ENCODE measurements at regions not wholly inside any gene's neighbourhood (a gene's known extent, or its start where the extent isn't known, plus 50 kb on each side); places are given as distances from the start of the nearest gene placed in this dataset.

GRCh38 chr2:235141411-235142128, 189.8 kb downstream of the SH3BP4 start:
- DNase-seq (ENCODE audit: low read depth): no peak

GRCh38 chr2:235142601-235143000, 190.8 kb downstream of the SH3BP4 start:
- no peak for DNase-seq (ENCODE audit: low read depth)

- no peak for DNase-seq (ENCODE audit: low read depth)
Observed at GRCh38 chr2:235143789-235144188, 192.0 kb downstream of the SH3BP4 start.

- no peak for DNase-seq (ENCODE audit: low read depth)
Observed at GRCh38 chr2:235144291-235144690, 192.5 kb downstream of the SH3BP4 start.

GRCh38 chr2:235146206-235146605, 194.4 kb downstream of the SH3BP4 start:
- no peak for DNase-seq (ENCODE audit: low read depth)

GRCh38 chr2:235146871-235147565, 195.2 kb downstream of the SH3BP4 start:
- DNase-seq (ENCODE audit: low read depth): no peak

GRCh38 chr2:235148201-235149170, 196.7 kb downstream of the SH3BP4 start:
- no peak for DNase-seq (ENCODE audit: low read depth)

GRCh38 chr2:235149240-235149659, 197.4 kb downstream of the SH3BP4 start:
- no peak for DNase-seq (ENCODE audit: low read depth)

- DNase-seq (ENCODE audit: low read depth): no peak
Observed at GRCh38 chr2:235149736-235150135, 197.9 kb downstream of the SH3BP4 start.

GRCh38 chr2:235151152-235151551, 199.3 kb downstream of the SH3BP4 start:
- no peak for DNase-seq (ENCODE audit: low read depth)

GRCh38 chr2:235155163-235155562, 203.3 kb downstream of the SH3BP4 start:
- no peak for DNase-seq (ENCODE audit: low read depth)

- no peak for DNase-seq (ENCODE audit: low read depth)
Observed at GRCh38 chr2:235156055-235156454, 204.2 kb downstream of the SH3BP4 start.

GRCh38 chr2:235157746-235158482, 206.1 kb downstream of the SH3BP4 start:
- DNase-seq (ENCODE audit: low read depth): no peak

- DNase-seq (ENCODE audit: low read depth): peak; percentile 23
Observed at GRCh38 chr2:235160281-235160810, 208.5 kb downstream of the SH3BP4 start.

GRCh38 chr2:235161565-235161964, 209.7 kb downstream of the SH3BP4 start:
- no peak for DNase-seq (ENCODE audit: low read depth)

GRCh38 chr2:235162082-235162836, 210.4 kb downstream of the SH3BP4 start:
- no peak for DNase-seq (ENCODE audit: low read depth)

GRCh38 chr2:235162837-235163197, 211.0 kb downstream of the SH3BP4 start:
- no peak for DNase-seq (ENCODE audit: low read depth)

GRCh38 chr2:235165136-235165535, 213.3 kb downstream of the SH3BP4 start:
- DNase-seq (ENCODE audit: low read depth): no peak

- DNase-seq (ENCODE audit: low read depth): no peak
Observed at GRCh38 chr2:235165631-235166030, 213.8 kb downstream of the SH3BP4 start.

- DNase-seq (ENCODE audit: low read depth): no peak
Observed at GRCh38 chr2:235168174-235168979, 216.6 kb downstream of the SH3BP4 start.

Measured in GM04503 (cell line).